ENCODE measurements at regions not wholly inside any gene's neighbourhood (a gene's known extent, or its start where the extent isn't known, plus 50 kb on each side); places are given as distances from the start of the nearest gene placed in this dataset.

DNA sequence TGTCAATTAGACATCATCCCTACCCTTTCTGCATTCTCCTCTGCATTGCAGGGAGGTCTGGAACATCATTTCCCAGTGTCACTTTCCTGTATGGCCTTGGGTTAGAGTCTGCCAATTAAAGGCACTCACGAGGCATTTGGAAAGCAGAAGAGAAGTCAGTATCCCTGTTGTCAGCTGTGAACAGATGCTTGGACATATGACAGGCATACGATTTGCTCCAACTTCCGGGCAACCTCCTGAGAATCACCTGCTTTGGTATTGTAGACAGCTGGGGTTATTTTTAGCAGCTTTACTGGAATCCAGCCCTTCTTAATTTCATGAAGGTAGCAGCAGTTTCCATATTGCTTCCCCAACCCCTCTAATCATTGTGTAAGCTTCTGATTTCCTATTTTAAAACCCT is 88.7 kb upstream of the DHRS4 start:
- Mint-ChIP-seq H3K4me1 (ENCODE audit: low read depth) (no peaks in the 10 kb centered on the region), H3K27ac (no peak overlapping the region), H3K36me3 (ENCODE audit: low read depth) (no peaks in the 10 kb centered on the region), H3K27me3 (peaks cover 36% of the 10 kb centered on the region), H3K9me3 (no peaks in the 10 kb centered on the region), H3K4me3 (no peak overlapping the region)
- Histone ChIP-seq H3K36me3 (ENCODE audit: insufficient read depth, low read length) (no peaks in the 10 kb centered on the region), H3K27ac (ENCODE audit: low read depth in 1 of 2, low read length in 2 of 2) (no peak overlapping the region), H3K27me3 (ENCODE audit: control insufficient read depth in 1 of 2, insufficient read depth in 2 of 2, low read length in 2 of 2) (peaks cover 9 to 14% of the 10 kb centered on the region in 2 experiments), H3K4me3 (ENCODE audit: low read length) (no peak overlapping the region), H3K9me3 (ENCODE audit: control insufficient read depth in 1 of 2, insufficient read depth in 1 of 2, low read length in 2 of 2) (no peaks in the 10 kb centered on the region), H3K4me1 (ENCODE audit: insufficient read depth, low read length) (no peaks in the 10 kb centered on the region)
- POLR2A ChIA-PET, result no interaction called here
- CTCF ChIA-PET, result no interaction called here
- intact Hi-C loops (cut with DNase I, micrococcal nuclease), result no loop called here
- ATAC-seq (ENCODE audit: poor library complexity) (no peak), DNase-seq (no peak)
- TF ChIP-seq, protein P1, sequence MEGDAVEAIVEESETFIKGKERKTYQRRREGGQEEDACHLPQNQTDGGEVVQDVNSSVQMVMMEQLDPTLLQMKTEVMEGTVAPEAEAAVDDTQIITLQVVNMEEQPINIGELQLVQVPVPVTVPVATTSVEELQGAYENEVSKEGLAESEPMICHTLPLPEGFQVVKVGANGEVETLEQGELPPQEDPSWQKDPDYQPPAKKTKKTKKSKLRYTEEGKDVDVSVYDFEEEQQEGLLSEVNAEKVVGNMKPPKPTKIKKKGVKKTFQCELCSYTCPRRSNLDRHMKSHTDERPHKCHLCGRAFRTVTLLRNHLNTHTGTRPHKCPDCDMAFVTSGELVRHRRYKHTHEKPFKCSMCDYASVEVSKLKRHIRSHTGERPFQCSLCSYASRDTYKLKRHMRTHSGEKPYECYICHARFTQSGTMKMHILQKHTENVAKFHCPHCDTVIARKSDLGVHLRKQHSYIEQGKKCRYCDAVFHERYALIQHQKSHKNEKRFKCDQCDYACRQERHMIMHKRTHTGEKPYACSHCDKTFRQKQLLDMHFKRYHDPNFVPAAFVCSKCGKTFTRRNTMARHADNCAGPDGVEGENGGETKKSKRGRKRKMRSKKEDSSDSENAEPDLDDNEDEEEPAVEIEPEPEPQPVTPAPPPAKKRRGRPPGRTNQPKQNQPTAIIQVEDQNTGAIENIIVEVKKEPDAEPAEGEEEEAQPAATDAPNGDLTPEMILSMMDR (IDR thresholded peaks at IDR 0.05), result no peak

DNA sequence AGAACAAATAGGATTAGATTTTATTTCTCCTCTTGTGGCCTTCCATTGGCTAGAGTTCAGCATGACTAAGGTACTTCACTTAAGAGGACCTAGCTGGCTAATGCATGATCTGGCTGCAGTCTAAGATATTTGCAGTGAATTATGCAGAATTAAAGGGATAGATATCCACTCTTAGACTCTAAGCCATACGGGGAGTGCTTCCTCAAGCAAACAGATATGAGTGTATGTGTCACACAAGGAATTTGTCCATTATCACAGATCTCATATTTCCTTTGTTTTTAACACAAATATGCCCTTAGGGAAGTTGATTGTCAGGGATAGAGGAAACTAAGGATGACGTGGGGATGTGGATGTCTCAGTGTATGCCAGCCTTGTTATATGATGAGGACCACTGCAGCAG is 88.1 kb upstream of the DHRS4 start:
- Mint-ChIP-seq H3K4me1 (ENCODE audit: low read depth) (no peaks in the 10 kb centered on the region), H3K9me3 (no peaks in the 10 kb centered on the region), H3K27me3 (peaks cover 41% of the 10 kb centered on the region), H3K4me3 (no peak overlapping the region), H3K36me3 (ENCODE audit: low read depth) (no peaks in the 10 kb centered on the region), H3K27ac (no peak overlapping the region)
- no peak overlapping the region for H3K4me3 ChIP-seq (ENCODE audit: low read length)
- H3K4me1 ChIP-seq (ENCODE audit: insufficient read depth, low read length), result no peaks in the 10 kb centered on the region
- DNase-seq (no peak), ATAC-seq (ENCODE audit: poor library complexity) (no peak)
- TF ChIP-seq, protein P1 (IDR thresholded peaks at IDR 0.05), result no peak
- intact Hi-C loops (cut with DNase I, micrococcal nuclease), result no loop called here
- H3K27me3 ChIP-seq (ENCODE audit: control insufficient read depth in 1 of 2, insufficient read depth in 2 of 2, low read length in 2 of 2), result peaks cover 10 to 15% of the 10 kb centered on the region in 2 experiments
- no peak overlapping the region for H3K27ac ChIP-seq (ENCODE audit: low read depth in 1 of 2, low read length in 2 of 2)
- ChIA-PET POLR2A (no interaction called here), CTCF (no interaction called here)
- no peaks in the 10 kb centered on the region for H3K36me3 ChIP-seq (ENCODE audit: insufficient read depth, low read length)
- no peaks in the 10 kb centered on the region for H3K9me3 ChIP-seq (ENCODE audit: control insufficient read depth in 1 of 2, insufficient read depth in 1 of 2, low read length in 2 of 2)

DNA sequence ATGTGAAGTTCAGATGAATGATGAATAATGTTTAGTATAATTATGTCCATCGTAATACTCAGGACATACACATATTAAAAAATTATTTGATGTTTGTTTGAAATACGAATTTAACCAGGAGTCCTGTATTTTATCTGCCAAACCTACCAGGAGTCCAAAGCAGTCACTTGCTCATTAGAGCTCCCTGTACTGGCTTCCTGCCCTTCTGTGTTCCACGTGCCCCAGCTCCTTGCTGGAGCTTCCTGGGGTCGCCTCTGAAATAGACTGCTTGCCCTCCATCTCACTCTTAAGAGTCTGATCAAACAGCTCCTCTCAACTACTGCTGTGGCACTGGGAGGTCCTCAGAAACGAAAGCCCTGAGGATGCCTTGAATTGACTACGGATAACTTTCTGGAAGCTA is 87.3 kb upstream of the DHRS4 start:
- H3K27me3 Mint-ChIP-seq, result peaks cover 46% of the 10 kb centered on the region
- no peaks in the 10 kb centered on the region for H3K36me3 Mint-ChIP-seq (ENCODE audit: low read depth)
- H3K9me3 ChIP-seq (ENCODE audit: control insufficient read depth in 1 of 2, insufficient read depth in 1 of 2, low read length in 2 of 2), result no peaks in the 10 kb centered on the region
- DNase-seq (no peak), ATAC-seq (ENCODE audit: poor library complexity) (no peak)
- no peaks in the 10 kb centered on the region for H3K4me1 Mint-ChIP-seq (ENCODE audit: low read depth)
- no peaks in the 10 kb centered on the region for H3K36me3 ChIP-seq (ENCODE audit: insufficient read depth, low read length)
- H3K4me1 ChIP-seq (ENCODE audit: insufficient read depth, low read length), result no peaks in the 10 kb centered on the region
- TF ChIP-seq, protein P1 (IDR thresholded peaks at IDR 0.05), result no peak
- POLR2A ChIA-PET, result no interaction called here
- no peak overlapping the region for H3K4me3 ChIP-seq (ENCODE audit: low read length)
- peaks cover 10 to 15% of the 10 kb centered on the region in 2 experiments for H3K27me3 ChIP-seq (ENCODE audit: control insufficient read depth in 1 of 2, insufficient read depth in 2 of 2, low read length in 2 of 2)
- CTCF ChIA-PET, result no interaction called here
- H3K9me3 Mint-ChIP-seq, result no peaks in the 10 kb centered on the region
- H3K4me3 Mint-ChIP-seq, result no peak overlapping the region
- H3K27ac Mint-ChIP-seq, result no peak overlapping the region
- H3K27ac ChIP-seq (ENCODE audit: low read depth in 1 of 2, low read length in 2 of 2), result no peak overlapping the region
- intact Hi-C loops (cut with DNase I, micrococcal nuclease), result no loop called here
